GM18907 (cell line): ENCODE measurements at regions not wholly inside any gene's neighbourhood (a gene's known extent, or its start where the extent isn't known, plus 50 kb on each side); places are given as distances from the start of the nearest gene placed in this dataset.
"Not testable (repeated sequence)": the region's sequence is repeated elsewhere in the genome, so short reads cannot be mapped to it uniquely, and the experiment has no call there.

Source experiments
- ATAC-seq: cut with Tn5 transposase; IDR thresholded peaks from one replicate; pipeline ENCODE4 v1.9.1; 2021; ENCODE audit warnings: mild to moderate bottlenecking, moderate library complexity; ENCODE audit not compliant: unreplicated experiment

- ATAC-seq, result no peak
Observed at GRCh38 chr4:132344924-132345828, 803.9 kb upstream of the PCDH10 start.

- ATAC-seq, result no peak
Observed at GRCh38 chr4:132346016-132346415, 803.1 kb upstream of the PCDH10 start.

- ATAC-seq, result not testable (repeated sequence)
Observed at GRCh38 chr4:132351606-132352005, 797.5 kb upstream of the PCDH10 start.

GRCh38 chr4:132382243-132382642 is 766.9 kb upstream of the PCDH10 start:
- no peak for ATAC-seq

- ATAC-seq, result no peak
Observed at GRCh38 chr4:132383571-132384199, 765.4 kb upstream of the PCDH10 start.

- ATAC-seq, result no peak
Observed at GRCh38 chr4:132384709-132385108, 764.4 kb upstream of the PCDH10 start.

GRCh38 chr4:132386130-132386529 is 763.0 kb upstream of the PCDH10 start:
- ATAC-seq, result no peak

- ATAC-seq, result no peak
Observed at GRCh38 chr4:132387060-132387459, 762.0 kb upstream of the PCDH10 start.

GRCh38 chr4:132395561-132395960 is 753.5 kb upstream of the PCDH10 start:
- no peak for ATAC-seq

- ATAC-seq, result no peak
Observed at GRCh38 chr4:132396636-132397035, 752.5 kb upstream of the PCDH10 start.

GRCh38 chr4:132417220-132417619 is 731.9 kb upstream of the PCDH10 start:
- ATAC-seq, result no peak

GRCh38 chr4:132427125-132427524 is 722.0 kb upstream of the PCDH10 start:
- no peak for ATAC-seq

GRCh38 chr4:132437117-132437516 is 712.0 kb upstream of the PCDH10 start:
- ATAC-seq, result no peak

GRCh38 chr4:132445386-132445785 is 703.7 kb upstream of the PCDH10 start:
- ATAC-seq, result no peak

- ATAC-seq, result not testable (repeated sequence)
Observed at GRCh38 chr4:132457987-132458386, 691.1 kb upstream of the PCDH10 start.

GRCh38 chr4:132479543-132479942 is 669.6 kb upstream of the PCDH10 start:
- no peak for ATAC-seq

- ATAC-seq, result no peak
Observed at GRCh38 chr4:132488555-132488954, 660.5 kb upstream of the PCDH10 start.

GRCh38 chr4:132493476-132493875 is 655.6 kb upstream of the PCDH10 start:
- ATAC-seq, result no peak

- not testable (repeated sequence) for ATAC-seq
Observed at GRCh38 chr4:132495267-132495812, 653.8 kb upstream of the PCDH10 start.

- ATAC-seq, result no peak
Observed at GRCh38 chr4:132498215-132498614, 650.9 kb upstream of the PCDH10 start.

GRCh38 chr4:132502096-132502552 is 647.0 kb upstream of the PCDH10 start:
- no peak for ATAC-seq

GRCh38 chr4:132504438-132504837 is 644.7 kb upstream of the PCDH10 start:
- no peak for ATAC-seq
